Neural crest cell (in vitro differentiated cells): ENCODE measurements at regions not wholly inside any gene's neighbourhood (a gene's known extent, or its start where the extent isn't known, plus 50 kb on each side); places are given as distances from the start of the nearest gene placed in this dataset.

ENCODE experiments used
- DNase-seq: peaks from one replicate; pipeline ENCODE4 v3.0.0; 2021; ENCODE audit warnings: low read depth, mixed read lengths, low spot score
- H3K27ac Mint-ChIP-seq: one replicate; pipeline ENCODE4 v1.8.0; 2021; ENCODE audit warnings: mild to moderate bottlenecking, mixed read lengths; ENCODE audit not compliant: unreplicated experiment
- H3K27me3 Mint-ChIP-seq: 2 replicates; pipeline ENCODE4 v1.8.0; 2021; ENCODE audit warnings: low read depth, mild to moderate bottlenecking, mixed read lengths
- H3K36me3 Mint-ChIP-seq: 2 replicates; pipeline ENCODE4 v1.8.0; 2021; ENCODE audit warnings: low read depth, mild to moderate bottlenecking, mixed read lengths
- H3K4me1 Mint-ChIP-seq: 2 replicates; pipeline ENCODE4 v1.8.0; 2021; ENCODE audit warnings: mixed read lengths
- H3K4me3 Mint-ChIP-seq: one replicate; pipeline ENCODE4 v1.8.0; 2021; ENCODE audit warnings: mild to moderate bottlenecking, mixed read lengths
- H3K9me3 Mint-ChIP-seq: 2 replicates; pipeline ENCODE4 v1.8.0; 2021; ENCODE audit warnings: mixed read lengths
- CTCF ChIP-seq: fragments of 200-600 bp; sonication (generic); conservative IDR thresholded peaks from 2 replicates; pipeline ENCODE4 v1.5.0; 2021; ENCODE audit warnings: antibody characterized with exemption, mild to moderate bottlenecking

- H3K4me3 Mint-ChIP-seq: no peak overlapping the region
- TF ChIP-seq CTCF: no peak
- DNase-seq: no peak
- H3K4me1 Mint-ChIP-seq: no peaks in the 10 kb centered on the region
- H3K36me3 Mint-ChIP-seq: no peaks in the 10 kb centered on the region
- H3K9me3 Mint-ChIP-seq: peaks cover 5% of the 10 kb centered on the region
- H3K27me3 Mint-ChIP-seq: no peaks in the 10 kb centered on the region
- H3K27ac Mint-ChIP-seq: no peak overlapping the region
Observed at GRCh38 chr1:97013941-97014340, 292.4 kb downstream of the PTBP2 start.

GRCh38 chr1:97014426-97014825 lies 292.8 kb downstream of the PTBP2 start:
- Mint-ChIP-seq H3K27ac (no peak overlapping the region), H3K9me3 (peaks cover 5% of the 10 kb centered on the region)
- no peak for DNase-seq

GRCh38 chr1:97017895-97018294 lies 296.3 kb downstream of the PTBP2 start:
- no peak for TF ChIP-seq CTCF
- no peaks in the 10 kb centered on the region for H3K9me3 Mint-ChIP-seq

More at GRCh38 chr1:97014426-97014825, 292.8 kb downstream of the PTBP2 start:
- Mint-ChIP-seq H3K4me3 (no peak overlapping the region), H3K27me3 (no peaks in the 10 kb centered on the region), H3K36me3 (no peaks in the 10 kb centered on the region), H3K4me1 (no peaks in the 10 kb centered on the region)
- TF ChIP-seq CTCF: no peak

More at GRCh38 chr1:97017895-97018294, 296.3 kb downstream of the PTBP2 start:
- DNase-seq: no peak
- H3K4me3 Mint-ChIP-seq: no peak overlapping the region
- no peaks in the 10 kb centered on the region for H3K27me3 Mint-ChIP-seq
- H3K36me3 Mint-ChIP-seq: no peaks in the 10 kb centered on the region
- no peak overlapping the region for H3K27ac Mint-ChIP-seq
- H3K4me1 Mint-ChIP-seq: no peaks in the 10 kb centered on the region
